ENCODE measurements at regions not wholly inside any gene's neighbourhood (a gene's known extent, or its start where the extent isn't known, plus 50 kb on each side); places are given as distances from the start of the nearest gene placed in this dataset.

GRCh38 chr5:118603278-118603677 lies 385.1 kb downstream of the DTWD2 start:
- no peak overlapping the region for H3K27ac ChIP-seq
- no peak overlapping the region for H3K4me3 ChIP-seq
- no peaks in the 10 kb centered on the region for H3K4me1 ChIP-seq (replicated peaks)
- no peaks in the 10 kb centered on the region for H3K27me3 ChIP-seq (replicated peaks; ENCODE audit: insufficient read depth)
- H3K9me3 ChIP-seq, result no peaks in the 10 kb centered on the region
- 97% methylated on average over 3 of the region's 3 CpGs for WGBS
- TF ChIP-seq POLR2AphosphoS5 (IDR thresholded peaks at IDR 0.05) (no peak), POLR2A (IDR thresholded peaks at IDR 0.05) (no peak), CTCF (IDR thresholded peaks at IDR 0.05) (no peak)
- intact Hi-C loops (cut with DNase I), result no loop called here
- no peak for DNase-seq (ENCODE audit: low spot score)
- no peaks in the 10 kb centered on the region for H3K36me3 ChIP-seq

- H3K4me1 ChIP-seq (replicated peaks), result no peaks in the 10 kb centered on the region
- 90% methylated on average over 3 of the region's 3 CpGs for WGBS
These were observed 390.0 kb downstream of the DTWD2 start for GRCh38 chr5:118598311-118598710.

GRCh38 chr5:118597543-118597942 lies 390.8 kb downstream of the DTWD2 start:
- WGBS, result 41% methylated on average over 3 of the region's 3 CpGs
- Histone ChIP-seq H3K9me3 (no peaks in the 10 kb centered on the region), H3K27me3 (replicated peaks; ENCODE audit: insufficient read depth) (no peaks in the 10 kb centered on the region), H3K36me3 (no peaks in the 10 kb centered on the region), H3K4me1 (replicated peaks) (no peaks in the 10 kb centered on the region), H3K4me3 (no peak overlapping the region), H3K27ac (no peak overlapping the region)
- DNase-seq (ENCODE audit: low spot score), result no peak
- intact Hi-C loops (cut with DNase I), result no loop called here
- TF ChIP-seq POLR2AphosphoS5 (IDR thresholded peaks at IDR 0.05) (no peak), POLR2A (IDR thresholded peaks at IDR 0.05) (no peak), CTCF (IDR thresholded peaks at IDR 0.05) (no peak)

More at GRCh38 chr5:118598311-118598710, 390.0 kb downstream of the DTWD2 start:
- intact Hi-C loops (cut with DNase I), result no loop called here
- H3K27ac ChIP-seq, result no peak overlapping the region
- DNase-seq (ENCODE audit: low spot score), result no peak
- no peaks in the 10 kb centered on the region for H3K9me3 ChIP-seq
- H3K4me3 ChIP-seq, result no peak overlapping the region
- TF ChIP-seq POLR2A (IDR thresholded peaks at IDR 0.05) (no peak), POLR2AphosphoS5 (IDR thresholded peaks at IDR 0.05) (no peak), CTCF (IDR thresholded peaks at IDR 0.05) (no peak)
- no peaks in the 10 kb centered on the region for H3K27me3 ChIP-seq (replicated peaks; ENCODE audit: insufficient read depth)
- H3K36me3 ChIP-seq, result no peaks in the 10 kb centered on the region

GRCh38 chr5:118596255-118596654 lies 392.1 kb downstream of the DTWD2 start:
- Histone ChIP-seq H3K27ac (no peak overlapping the region), H3K4me3 (no peak overlapping the region), H3K9me3 (no peaks in the 10 kb centered on the region), H3K27me3 (replicated peaks; ENCODE audit: insufficient read depth) (no peaks in the 10 kb centered on the region), H3K36me3 (no peaks in the 10 kb centered on the region), H3K4me1 (replicated peaks) (no peaks in the 10 kb centered on the region)
- intact Hi-C loops (cut with DNase I), result no loop called here
- 57% methylated on average over 4 of the region's 4 CpGs for WGBS
- TF ChIP-seq CTCF (IDR thresholded peaks at IDR 0.05) (no peak), POLR2A (IDR thresholded peaks at IDR 0.05) (no peak), POLR2AphosphoS5 (IDR thresholded peaks at IDR 0.05) (no peak)
- DNase-seq (ENCODE audit: low spot score), result no peak

- TF ChIP-seq POLR2AphosphoS5 (IDR thresholded peaks at IDR 0.05), result no peak
- TF ChIP-seq POLR2A (IDR thresholded peaks at IDR 0.05), result no peak
- TF ChIP-seq CTCF (IDR thresholded peaks at IDR 0.05), result no peak
- intact Hi-C loops (cut with DNase I), result no loop called here
These were observed 395.4 kb downstream of the DTWD2 start for GRCh38 chr5:118593003-118593328.

More at GRCh38 chr5:118593003-118593328, 395.4 kb downstream of the DTWD2 start:
- 86% methylated on average over 1 of the region's 1 CpG for WGBS
- no peaks in the 10 kb centered on the region for H3K9me3 ChIP-seq
- no peaks in the 10 kb centered on the region for H3K27me3 ChIP-seq (replicated peaks; ENCODE audit: insufficient read depth)
- H3K4me3 ChIP-seq, result no peak overlapping the region
- no peak overlapping the region for H3K27ac ChIP-seq
- DNase-seq (ENCODE audit: low spot score), result no peak
- H3K36me3 ChIP-seq, result no peaks in the 10 kb centered on the region
- H3K4me1 ChIP-seq (replicated peaks), result no peaks in the 10 kb centered on the region
